Ishikawa (cell line): ENCODE measurements at regions not wholly inside any gene's neighbourhood (a gene's known extent, or its start where the extent isn't known, plus 50 kb on each side); places are given as distances from the start of the nearest gene placed in this dataset.

Experiments used
- CEBPB ChIP-seq: IDR thresholded peaks from 2 replicates; pipeline ENCODE4 v1.6.1; 2012
- CREB1 ChIP-seq: IDR thresholded peaks from 2 replicates; pipeline ENCODE4 v1.6.1; 2012; ENCODE audit warnings: low read depth
- EGR1 ChIP-seq: IDR thresholded peaks from 2 replicates; pipeline ENCODE4 v1.6.1; 2012
- EP300 ChIP-seq: IDR thresholded peaks from 2 replicates; pipeline ENCODE4 v1.6.1; 2012; ENCODE audit warnings: borderline replicate concordance
- FOXM1 ChIP-seq: IDR thresholded peaks from 2 replicates; pipeline ENCODE4 v1.6.1; 2012; ENCODE audit warnings: low read depth, borderline replicate concordance
- NFIC ChIP-seq: IDR thresholded peaks from 2 replicates; pipeline ENCODE4 v1.6.1; 2012
- RAD21 ChIP-seq: IDR thresholded peaks from 2 replicates; pipeline ENCODE4 v1.6.1; 2012; ENCODE audit warnings: low read depth
- TAF1 ChIP-seq: IDR thresholded peaks from 2 replicates; pipeline ENCODE4 v1.6.1; 2012; ENCODE audit warnings: low read depth, mild to moderate bottlenecking
- TCF12 ChIP-seq: IDR thresholded peaks from 2 replicates; pipeline ENCODE4 v1.6.1; 2012; ENCODE audit warnings: low read depth
- TEAD4 ChIP-seq: IDR thresholded peaks from 2 replicates; pipeline ENCODE4 v1.6.1; 2012
- YY1 ChIP-seq: IDR thresholded peaks from 2 replicates; pipeline ENCODE4 v1.6.1; 2012; ENCODE audit warnings: low read depth
- ZBTB7A ChIP-seq: IDR thresholded peaks from 2 replicates; pipeline ENCODE4 v1.6.1; 2012; ENCODE audit warnings: low read depth
- TF ChIP-seq, protein P1 (sequence below): IDR thresholded peaks from 2 replicates; pipeline ENCODE4 v1.6.1; 2012
- TF ChIP-seq, protein P2 (sequence below): IDR thresholded peaks from 2 replicates; pipeline ENCODE4 v1.6.1; 2012; ENCODE audit warnings: low read depth, mild to moderate bottlenecking
- TF ChIP-seq, protein P3 (sequence below): IDR thresholded peaks from 2 replicates; pipeline ENCODE4 v1.6.1; 2012

DNA sequence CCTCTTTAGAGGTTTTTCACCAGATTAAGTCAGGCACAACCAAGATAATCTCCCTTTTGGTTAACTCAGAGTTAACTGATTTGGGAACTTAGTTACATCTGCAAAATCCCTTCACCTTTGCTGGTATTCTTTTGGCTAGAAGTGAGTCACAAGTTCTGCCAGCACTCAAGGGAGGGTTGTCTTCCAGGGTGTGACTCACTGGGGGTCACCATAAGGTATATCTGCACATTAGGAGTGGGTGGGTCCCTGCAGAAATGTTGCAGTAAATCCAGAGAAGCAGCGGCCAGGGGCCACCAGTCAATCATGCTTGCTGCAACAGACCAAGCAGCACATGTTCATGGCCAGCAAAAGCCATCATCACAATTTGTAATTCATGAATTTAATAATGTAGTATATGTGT is 59.8 kb upstream of the MAML3 start:
- no peak for TF ChIP-seq EP300
- TF ChIP-seq TEAD4 = no peak
- TF ChIP-seq YY1 = no peak
- no peak for TF ChIP-seq TAF1
- TF ChIP-seq RAD21 = no peak

DNA sequence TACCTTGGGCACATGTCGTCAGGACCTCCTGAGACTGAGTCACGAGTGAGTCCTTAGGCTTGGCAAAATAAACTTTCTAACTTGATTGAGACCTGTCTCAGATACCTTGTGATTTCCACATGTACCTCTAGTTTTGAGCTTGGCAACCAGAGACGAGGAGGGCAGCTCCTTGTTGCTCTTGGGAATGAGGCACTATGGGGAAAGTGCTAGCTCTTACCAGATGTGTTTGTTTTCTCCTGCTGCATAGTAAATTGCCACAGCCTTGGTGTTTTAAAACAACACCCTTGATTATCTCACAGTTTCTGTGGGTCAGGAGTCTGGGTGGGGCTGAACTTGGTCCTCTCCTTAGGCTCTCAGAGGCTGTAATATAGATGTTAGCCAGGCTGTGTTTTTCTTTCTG is 59.1 kb upstream of the MAML3 start:
- no peak for TF ChIP-seq TEAD4
- no peak for TF ChIP-seq EGR1
- TF ChIP-seq, protein P1, sequence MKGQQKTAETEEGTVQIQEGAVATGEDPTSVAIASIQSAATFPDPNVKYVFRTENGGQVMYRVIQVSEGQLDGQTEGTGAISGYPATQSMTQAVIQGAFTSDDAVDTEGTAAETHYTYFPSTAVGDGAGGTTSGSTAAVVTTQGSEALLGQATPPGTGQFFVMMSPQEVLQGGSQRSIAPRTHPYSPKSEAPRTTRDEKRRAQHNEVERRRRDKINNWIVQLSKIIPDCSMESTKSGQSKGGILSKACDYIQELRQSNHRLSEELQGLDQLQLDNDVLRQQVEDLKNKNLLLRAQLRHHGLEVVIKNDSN = no peak
- no peak for TF ChIP-seq EP300
- no peak for TF ChIP-seq NFIC
- TF ChIP-seq, protein P2, sequence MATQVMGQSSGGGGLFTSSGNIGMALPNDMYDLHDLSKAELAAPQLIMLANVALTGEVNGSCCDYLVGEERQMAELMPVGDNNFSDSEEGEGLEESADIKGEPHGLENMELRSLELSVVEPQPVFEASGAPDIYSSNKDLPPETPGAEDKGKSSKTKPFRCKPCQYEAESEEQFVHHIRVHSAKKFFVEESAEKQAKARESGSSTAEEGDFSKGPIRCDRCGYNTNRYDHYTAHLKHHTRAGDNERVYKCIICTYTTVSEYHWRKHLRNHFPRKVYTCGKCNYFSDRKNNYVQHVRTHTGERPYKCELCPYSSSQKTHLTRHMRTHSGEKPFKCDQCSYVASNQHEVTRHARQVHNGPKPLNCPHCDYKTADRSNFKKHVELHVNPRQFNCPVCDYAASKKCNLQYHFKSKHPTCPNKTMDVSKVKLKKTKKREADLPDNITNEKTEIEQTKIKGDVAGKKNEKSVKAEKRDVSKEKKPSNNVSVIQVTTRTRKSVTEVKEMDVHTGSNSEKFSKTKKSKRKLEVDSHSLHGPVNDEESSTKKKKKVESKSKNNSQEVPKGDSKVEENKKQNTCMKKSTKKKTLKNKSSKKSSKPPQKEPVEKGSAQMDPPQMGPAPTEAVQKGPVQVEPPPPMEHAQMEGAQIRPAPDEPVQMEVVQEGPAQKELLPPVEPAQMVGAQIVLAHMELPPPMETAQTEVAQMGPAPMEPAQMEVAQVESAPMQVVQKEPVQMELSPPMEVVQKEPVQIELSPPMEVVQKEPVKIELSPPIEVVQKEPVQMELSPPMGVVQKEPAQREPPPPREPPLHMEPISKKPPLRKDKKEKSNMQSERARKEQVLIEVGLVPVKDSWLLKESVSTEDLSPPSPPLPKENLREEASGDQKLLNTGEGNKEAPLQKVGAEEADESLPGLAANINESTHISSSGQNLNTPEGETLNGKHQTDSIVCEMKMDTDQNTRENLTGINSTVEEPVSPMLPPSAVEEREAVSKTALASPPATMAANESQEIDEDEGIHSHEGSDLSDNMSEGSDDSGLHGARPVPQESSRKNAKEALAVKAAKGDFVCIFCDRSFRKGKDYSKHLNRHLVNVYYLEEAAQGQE = no peak
- no peak for TF ChIP-seq TCF12
- no peak for TF ChIP-seq RAD21
- TF ChIP-seq, protein P3, sequence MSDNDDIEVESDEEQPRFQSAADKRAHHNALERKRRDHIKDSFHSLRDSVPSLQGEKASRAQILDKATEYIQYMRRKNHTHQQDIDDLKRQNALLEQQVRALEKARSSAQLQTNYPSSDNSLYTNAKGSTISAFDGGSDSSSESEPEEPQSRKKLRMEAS = no peak
- TF ChIP-seq YY1 = no peak
- no peak for TF ChIP-seq ZBTB7A
- TF ChIP-seq FOXM1 = no peak
- no peak for TF ChIP-seq CEBPB
- no peak for TF ChIP-seq TAF1
- TF ChIP-seq CREB1 = no peak

DNA sequence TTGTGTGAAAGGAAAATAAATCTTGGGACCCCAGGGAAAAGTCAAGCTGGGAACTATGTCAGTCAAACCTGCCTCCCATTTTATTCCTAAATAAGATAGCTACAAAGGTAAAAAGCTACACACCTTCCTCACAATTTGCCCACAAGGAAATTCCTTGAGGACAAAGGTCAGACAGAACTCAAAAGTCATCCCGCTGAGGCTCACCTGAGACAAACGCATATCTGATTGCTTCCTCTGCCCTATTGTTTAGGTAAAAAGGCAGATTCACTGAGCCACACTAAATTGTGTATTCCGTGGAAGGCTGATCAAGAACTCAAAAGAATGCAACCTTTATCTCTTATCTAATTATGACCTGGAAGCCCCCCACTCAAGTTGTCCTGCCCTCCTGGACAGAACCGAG is 58.7 kb upstream of the MAML3 start:
- no peak for TF ChIP-seq FOXM1

DNA sequence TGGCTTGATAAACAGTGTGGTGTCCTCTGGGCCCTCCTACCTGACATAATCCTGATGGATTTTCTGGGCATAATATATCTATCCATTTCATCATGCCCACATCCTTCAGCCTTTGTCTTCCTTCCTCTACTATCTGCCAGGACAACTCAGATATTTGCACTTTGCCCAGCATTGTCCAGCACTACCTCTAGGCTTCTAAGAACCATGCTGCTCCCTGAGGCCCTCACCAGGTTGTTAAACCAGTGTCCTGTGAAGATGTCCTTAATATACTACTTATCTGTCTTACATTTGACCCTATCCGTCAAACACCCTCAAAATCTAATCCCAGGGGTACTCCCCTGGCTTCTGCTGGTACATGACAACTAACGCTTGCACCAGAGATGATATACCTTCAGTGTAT is 58.2 kb upstream of the MAML3 start:
- TF ChIP-seq, protein P2 = no peak
- TF ChIP-seq RAD21 (no peak), TAF1 (no peak), TCF12 (no peak), YY1 (no peak), EGR1 (no peak), CREB1 (no peak), ZBTB7A (no peak), EP300 (no peak), NFIC (no peak), CEBPB (no peak), TEAD4 (no peak), FOXM1 (no peak)
- TF ChIP-seq, protein P1 = no peak
- TF ChIP-seq, protein P3 = no peak

DNA sequence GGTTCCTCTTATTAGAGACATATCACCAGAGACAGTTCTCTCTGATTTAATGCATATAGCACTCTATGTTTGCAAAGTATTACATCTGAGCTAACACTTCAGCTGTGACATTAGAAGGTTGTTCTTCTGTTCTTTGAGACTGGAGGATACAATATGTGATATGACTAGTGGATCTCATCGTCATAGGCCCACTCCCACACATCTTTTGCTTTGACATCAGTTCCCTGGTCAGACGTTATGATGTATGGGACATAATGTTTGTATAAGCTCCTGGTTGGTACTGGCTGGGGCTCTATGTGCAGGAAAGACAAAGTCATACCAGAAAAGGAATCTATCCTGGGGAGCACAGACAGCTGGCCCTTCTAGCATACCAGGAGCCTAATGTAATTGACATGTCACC is 57.7 kb upstream of the MAML3 start:
- TF ChIP-seq FOXM1 (no peak), TEAD4 (no peak), EGR1 (no peak), TCF12 (no peak), RAD21 (no peak), ZBTB7A (no peak), TAF1 (no peak), YY1 (no peak), EP300 (no peak), NFIC (no peak), CREB1 (no peak), CEBPB (no peak)
- TF ChIP-seq, protein P2 = no peak
- TF ChIP-seq, protein P3 = no peak
- TF ChIP-seq, protein P1 = no peak
